HG03520 (cell line): ENCODE measurements at regions not wholly inside any gene's neighbourhood (a gene's known extent, or its start where the extent isn't known, plus 50 kb on each side); places are given as distances from the start of the nearest gene placed in this dataset.
"Not testable (repeated sequence)": the region's sequence is repeated elsewhere in the genome, so short reads cannot be mapped to it uniquely, and the experiment has no call there.

Experiments
- ATAC-seq: cut with Tn5 transposase; IDR thresholded peaks from one replicate; pipeline ENCODE4 v1.9.1; 2021; ENCODE audit warnings: mild to moderate bottlenecking, moderate library complexity; ENCODE audit not compliant: unreplicated experiment

DNA sequence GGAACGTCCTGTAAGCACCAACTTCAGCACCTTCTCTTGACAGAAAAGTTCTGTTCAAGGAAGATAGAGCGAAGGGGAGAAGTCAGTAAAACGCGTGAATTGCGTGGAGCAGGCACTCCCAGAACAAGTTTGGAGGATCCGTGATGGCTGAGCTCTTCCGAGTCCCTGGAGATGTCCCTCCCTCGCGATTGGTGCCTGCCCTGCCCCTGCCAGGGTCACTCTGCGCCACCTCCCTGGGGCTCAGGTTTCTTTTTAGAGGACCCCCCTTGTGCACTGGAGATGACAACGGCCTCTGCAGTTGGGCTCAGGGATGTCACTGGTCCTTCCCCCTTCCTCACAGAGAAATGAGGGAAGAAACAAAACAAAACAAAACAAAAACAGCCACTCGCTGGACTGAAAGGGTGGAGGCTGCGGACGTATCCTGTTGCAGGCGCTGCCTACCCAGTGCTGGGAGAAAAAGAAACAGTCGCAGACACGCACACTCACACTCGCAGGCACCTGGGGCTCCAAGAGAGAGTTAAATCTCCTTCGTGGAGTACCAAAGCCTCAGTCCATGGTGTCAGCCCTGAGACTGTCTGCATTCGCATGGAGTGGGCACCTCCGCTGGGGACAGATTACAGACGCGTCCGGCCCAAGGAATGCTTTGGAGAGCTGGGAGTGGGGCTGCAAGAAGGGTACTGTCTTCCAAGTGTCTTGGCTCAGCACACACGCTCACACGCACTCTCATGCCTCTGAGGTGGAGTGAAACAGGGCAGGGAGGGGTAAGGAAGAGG is 512.7 kb downstream of the SLCO4C1 start:
- ATAC-seq, result no peak

DNA sequence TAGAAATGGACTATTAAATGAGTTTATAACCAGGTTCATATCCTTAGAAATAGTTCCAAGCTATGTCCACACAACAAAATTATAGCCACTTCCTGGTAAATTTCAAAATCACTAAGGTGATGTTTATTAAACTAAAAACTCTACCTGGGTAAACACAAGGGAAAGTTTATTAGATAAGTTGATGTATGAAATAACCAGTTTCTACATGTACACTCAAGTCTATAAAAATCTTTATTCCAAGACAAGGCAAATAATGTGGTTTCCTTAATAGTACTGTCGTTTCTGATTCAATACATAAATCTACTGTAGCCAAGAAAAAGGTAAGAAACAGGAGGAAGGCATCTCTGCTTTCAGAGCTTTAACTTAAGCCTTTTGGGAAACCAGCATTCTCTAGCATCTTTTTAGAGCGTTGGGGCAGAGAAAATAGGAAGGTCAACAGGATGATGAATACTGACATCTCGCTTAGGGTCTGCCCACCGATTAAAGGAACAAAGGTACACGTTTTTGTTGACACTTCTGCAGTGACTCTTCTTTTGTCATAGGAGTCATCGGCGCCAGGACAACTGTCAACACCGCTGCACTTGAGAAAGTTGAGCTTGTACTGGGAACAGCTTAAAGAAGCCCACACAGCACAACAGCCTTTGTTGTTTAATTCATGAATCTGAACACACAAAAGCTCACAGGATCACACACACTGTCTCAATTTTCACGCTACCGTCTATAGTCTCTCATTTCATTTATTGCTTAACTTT is 513.6 kb downstream of the SLCO4C1 start:
- no peak for ATAC-seq

DNA sequence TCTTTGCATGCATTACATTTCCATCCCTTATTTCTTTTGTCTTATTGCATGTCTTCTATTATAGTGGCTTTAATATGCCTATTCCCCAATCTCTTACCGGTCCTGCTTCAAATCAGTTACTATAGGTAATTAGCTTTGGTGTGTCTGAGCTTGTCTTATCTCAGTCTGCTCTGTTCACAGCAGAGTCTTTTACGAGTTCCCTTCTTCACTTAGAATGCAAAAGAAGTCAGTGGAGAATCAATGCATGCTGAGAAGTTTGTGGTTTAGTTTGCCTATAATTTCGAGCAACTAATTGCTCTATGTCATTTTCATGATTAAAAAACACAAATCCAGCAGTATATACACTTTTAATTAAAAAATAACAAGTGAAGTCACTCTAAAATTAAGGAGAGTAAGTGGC is 545.0 kb downstream of the SLCO4C1 start:
- ATAC-seq, result no peak

DNA sequence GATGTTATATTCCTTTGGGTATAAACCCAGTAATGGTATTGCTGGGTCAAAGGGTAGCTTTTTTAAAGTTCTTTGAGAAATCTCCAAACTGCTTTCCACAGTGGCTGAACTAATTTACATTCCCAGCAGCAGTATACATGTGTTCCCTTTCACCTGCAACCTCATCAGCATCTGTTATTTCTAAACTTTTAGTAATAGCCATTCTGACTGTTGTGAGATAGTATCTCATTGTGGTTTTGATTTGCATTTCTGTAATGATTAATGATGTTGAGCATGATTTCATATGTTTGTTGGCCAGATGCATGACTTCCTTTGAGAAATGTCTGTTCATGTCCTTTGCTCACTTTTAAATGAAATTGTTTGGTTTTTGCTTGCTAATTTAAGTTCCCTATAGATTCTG is 553.1 kb downstream of the SLCO4C1 start:
- not testable (repeated sequence) for ATAC-seq

DNA sequence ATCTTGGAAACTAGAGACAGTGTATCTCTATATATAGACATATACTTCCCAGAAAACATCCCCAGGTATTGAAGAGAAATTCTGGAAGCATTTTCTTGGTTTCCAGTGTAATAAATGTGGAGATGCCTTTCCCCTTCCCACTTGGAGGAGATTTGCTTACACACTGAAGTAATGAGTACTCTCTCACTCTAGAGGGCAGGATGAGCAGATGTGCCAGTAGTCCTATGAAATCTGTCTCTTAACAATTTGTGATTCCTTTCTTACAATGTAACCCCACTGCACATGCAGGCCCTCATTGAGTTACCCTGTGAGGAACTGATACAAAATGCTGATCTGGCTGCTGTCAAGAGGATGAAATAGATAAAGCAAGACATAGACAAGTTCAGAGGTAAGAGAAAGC is 567.2 kb downstream of the SLCO4C1 start:
- ATAC-seq, result no peak

DNA sequence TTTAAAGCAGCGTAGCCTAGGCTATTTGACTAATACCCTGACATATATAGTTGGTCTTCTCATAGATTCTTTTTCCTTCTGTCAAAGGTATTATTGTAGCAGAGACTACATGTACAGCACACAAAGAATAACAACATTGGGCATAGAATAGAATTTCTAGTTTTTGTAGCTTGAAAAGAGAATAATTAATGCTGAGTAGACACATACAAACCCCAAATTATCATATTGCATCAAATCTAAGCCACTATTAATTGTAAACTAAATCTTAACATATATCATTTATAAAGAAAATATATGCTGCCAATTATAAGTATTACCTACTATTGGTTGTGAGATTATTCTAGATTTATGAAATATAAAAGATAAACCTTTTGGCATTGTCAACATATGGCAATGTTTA is 574.5 kb downstream of the SLCO4C1 start:
- no peak for ATAC-seq

DNA sequence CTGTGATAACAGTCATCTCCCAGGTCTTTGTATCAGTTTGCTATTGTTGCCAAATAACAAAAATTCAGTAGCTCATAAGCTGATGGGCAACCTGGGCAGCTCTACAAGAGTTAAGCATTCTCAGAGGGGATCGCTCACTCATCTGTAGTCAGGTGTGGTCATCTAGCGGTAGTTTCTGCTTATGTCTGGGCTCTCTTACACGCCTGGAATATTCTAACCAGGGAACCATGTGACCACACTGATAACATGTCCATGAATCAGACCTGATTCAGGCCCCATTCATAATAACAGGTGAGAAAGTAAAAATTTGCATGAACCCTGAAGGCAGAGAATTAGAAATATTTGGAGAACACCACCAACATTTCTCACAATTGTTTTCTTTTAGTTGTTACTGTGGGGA is 576.1 kb downstream of the SLCO4C1 start:
- ATAC-seq, result no peak

DNA sequence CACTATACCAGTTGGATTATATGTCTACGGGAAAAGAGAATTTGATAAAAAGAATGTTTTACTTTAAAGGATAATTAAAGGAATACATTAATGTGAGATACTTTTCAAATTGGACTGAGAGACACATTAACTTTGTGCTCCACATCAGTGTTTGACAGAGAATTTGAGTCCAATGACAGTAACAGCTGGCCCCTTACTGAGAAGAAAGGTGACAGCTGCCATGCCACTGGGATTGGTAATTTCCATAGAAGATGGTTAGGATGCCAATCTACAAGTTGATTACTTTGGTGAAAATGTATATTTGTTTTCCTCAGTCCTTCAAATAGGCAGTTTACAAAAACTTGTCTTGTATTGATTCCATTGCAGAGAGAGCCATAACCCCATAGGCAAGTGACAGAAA is 578.4 kb downstream of the SLCO4C1 start:
- ATAC-seq, result no peak

DNA sequence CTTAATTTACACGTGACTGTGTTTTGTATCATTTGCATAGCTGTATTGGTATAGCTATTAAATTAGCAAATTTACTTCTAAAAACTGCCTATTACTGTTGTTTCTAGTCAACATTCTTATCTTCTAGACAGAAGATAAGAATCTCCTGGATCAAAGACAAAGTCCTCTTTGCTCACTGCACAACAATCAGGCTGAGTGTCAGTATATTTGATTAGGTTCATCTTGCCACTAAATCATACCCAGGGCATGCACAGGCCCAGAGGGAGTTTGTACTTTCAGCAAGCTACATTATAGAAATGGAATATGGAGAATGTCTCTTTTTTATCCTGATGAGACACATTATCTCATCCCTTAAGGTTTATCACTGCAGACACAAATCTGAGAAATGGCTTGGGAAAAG is 579.1 kb downstream of the SLCO4C1 start:
- ATAC-seq, result no peak

DNA sequence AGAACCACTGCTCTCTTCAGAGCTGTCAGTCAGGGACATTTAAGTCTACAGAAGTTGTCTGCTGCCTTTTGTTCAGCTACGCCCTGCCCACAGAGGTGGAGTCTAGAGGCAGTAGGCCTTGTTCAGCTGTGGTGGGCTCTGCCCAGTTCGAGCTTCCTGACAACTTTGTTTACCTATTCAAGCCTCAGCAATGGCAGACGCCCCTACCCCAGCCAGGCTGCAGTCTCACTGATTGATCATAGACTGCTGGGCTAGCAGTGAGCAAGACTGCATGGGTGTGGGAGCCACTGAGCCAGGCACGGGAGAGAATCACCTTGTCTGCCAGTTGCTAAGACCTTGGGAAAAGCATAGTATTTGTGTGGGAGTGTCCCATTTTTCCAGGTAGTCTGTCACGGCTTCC is 580.3 kb downstream of the SLCO4C1 start:
- ATAC-seq, result not testable (repeated sequence)

DNA sequence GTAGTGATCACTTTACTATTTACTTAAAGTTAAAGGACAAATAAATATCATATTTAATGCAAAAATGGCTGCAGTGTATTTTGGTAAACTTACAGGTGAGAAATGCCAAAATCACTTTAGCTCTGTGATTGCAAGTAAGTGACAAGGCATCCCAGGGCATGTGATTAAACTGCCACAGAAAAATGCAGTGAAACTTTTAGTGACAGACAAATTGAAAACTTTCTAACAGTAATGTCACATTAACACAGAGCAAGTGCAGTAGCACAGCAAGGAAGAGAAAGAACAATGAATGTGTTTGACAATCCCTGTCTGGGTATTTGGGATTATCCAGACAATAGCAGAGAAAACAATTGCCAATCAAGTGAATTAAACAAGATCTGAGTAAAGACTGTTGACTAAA is 606.8 kb downstream of the SLCO4C1 start:
- ATAC-seq, result no peak

DNA sequence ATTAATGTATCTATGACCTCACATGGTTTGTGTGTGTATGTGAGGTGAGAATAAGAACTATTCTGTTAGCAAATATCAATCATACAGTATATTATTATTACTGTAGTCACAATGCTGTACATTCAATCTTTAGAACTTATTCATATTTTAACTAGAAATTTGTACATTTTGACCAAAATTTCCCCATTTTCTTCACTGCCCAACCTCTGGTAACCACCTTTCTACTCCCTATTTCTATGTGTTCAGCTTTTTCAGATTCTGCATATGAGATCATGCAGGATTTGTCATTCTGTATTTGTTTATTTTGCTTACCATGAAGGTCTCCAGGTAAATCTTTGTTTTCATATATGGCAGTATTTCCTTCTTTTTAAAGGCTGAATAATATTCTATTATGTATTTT is 607.9 kb downstream of the SLCO4C1 start:
- no peak for ATAC-seq

DNA sequence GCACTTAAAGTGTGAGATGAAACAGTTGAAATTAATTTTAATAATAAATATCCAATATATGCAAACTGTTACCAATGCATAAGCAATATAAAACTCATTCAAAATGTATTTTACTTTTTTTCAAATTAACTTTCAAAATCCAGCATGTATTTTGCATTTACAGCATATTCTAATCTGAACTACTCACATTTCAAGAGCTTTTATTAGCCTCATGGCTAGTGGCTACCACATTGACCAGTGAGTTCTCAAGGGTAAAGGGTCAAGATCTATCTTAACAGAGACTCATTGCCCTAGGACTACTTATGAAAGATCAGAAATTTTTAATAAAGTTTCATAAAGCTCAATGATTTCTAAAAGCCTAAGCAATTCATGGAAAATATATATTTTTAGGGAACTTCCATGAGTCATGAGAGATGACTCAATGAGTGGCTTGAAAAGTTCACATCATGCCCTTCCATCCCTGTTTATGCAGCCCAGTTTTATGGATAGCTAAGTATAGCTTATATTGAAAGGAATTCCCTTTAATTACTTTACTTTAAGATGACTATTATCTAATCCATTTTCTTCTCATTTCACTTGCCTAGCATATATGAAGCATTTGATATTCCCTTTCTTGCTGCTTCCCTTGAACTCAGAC is 608.6 kb downstream of the SLCO4C1 start:
- ATAC-seq, result no peak

DNA sequence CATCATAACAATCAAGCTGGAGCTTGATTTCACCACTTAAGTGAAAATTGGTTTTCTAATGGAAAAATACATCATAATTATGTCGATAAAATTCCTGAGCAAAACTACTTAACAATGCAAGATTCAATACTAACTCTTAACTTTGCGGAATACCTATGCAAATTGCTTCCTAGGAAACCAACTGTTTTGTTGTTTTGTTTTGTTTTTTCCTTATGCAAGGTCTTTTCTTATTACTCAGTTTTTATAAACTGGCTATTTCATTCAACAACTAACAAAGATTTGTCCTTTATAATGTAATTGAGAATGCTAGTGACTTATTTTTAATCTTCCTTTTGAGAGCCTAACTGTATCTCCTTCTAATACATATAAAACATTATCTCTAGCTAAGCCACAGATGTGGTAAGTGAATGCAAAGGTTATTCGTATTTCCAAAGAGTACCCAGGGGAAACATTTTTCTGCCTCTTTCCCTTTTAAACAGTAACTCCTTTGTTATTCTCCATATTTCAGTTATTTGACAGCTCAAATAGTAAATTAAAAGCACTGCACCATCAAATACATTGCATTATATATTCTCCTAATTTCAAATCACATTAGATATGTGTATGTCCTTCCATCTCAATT is 609.4 kb downstream of the SLCO4C1 start:
- ATAC-seq, result no peak

DNA sequence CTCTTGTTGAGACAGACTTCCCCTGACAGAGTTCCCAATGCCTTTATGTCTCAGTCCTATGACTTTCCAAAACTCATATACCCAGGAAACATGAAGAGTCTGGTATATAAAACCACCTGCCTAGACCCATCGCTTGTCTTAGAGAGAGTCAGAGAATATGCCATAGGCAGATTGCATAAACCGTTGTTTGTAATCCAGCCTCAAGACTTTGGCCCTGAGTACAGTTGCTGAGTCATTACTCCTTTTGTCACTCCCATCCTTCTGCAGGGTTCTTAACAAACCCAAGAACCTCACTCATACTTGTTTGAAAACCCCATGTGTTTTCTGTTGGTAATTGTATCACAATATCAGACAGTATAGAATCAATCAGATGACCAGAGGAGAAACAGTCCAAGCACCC is 616.3 kb downstream of the SLCO4C1 start:
- ATAC-seq, result no peak

DNA sequence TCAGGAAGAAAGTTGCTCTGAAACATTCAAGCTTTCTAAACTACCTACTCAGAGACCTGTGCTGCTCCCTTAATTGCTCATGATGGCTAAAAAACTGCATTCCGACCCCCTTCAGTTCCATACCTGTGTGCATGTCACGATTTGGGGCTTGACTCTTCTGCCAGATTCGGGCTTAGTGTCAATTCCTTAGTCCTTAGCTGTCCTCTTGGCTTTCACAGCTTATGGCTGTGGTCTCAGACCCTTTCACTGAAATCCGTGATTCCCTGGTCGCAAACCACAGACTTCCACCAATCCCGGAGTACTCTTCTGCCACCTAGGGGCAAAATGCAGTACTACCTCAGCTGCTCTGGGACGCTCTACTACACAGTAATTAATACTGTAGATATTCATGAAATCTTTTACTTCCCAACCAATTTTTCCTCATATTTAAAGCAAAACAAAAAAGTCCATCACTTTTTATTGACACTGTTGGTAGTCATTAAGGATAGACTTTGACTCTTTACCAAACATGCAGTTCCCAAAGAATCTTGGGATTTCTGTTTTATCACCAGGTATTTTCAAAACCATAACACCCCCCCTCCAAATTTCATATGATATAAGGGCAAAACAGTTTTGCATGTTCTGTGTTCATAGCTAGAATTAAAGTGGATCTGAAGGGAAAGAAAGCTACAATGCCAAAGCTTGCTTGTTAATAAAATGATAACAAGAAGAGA is 617.4 kb downstream of the SLCO4C1 start:
- ATAC-seq, result no peak

DNA sequence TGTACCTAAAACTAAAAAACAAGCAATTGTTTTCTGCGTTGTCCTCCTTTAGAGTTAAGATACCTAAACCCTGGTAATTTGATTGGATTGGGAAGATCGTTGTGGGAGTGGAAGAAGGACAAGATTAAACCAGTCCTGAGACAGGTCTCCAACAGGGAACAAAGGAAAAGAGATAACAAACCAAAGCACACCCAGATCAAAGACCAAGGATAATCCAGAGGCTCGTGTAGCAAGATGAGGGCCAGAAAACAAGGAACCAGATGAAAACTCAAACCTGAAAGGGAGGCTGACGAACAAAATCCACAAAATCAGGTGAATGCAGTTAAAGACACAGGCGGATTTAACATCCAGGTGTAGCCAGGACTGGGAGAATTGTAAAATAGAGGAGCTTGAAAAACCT is 618.1 kb downstream of the SLCO4C1 start:
- ATAC-seq, result no peak

DNA sequence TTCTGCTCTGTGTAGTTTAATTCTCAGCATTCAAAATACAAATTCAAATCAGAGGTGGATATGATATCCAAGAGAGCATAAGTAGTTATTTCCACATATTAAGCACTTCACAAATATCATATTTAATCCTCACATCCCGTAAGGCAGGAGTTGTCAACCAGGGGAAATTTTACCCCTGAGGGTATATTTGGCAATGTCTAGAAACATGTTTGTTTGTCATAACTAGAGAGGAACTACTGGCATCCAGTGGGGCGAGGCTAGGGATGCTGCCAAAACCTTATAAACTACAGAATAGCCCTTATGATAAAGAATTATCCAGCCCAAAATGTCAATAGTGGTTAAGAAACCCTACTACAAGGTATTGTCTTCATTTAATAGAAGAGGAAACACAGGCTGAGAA is 619.4 kb downstream of the SLCO4C1 start:
- ATAC-seq, result no peak

DNA sequence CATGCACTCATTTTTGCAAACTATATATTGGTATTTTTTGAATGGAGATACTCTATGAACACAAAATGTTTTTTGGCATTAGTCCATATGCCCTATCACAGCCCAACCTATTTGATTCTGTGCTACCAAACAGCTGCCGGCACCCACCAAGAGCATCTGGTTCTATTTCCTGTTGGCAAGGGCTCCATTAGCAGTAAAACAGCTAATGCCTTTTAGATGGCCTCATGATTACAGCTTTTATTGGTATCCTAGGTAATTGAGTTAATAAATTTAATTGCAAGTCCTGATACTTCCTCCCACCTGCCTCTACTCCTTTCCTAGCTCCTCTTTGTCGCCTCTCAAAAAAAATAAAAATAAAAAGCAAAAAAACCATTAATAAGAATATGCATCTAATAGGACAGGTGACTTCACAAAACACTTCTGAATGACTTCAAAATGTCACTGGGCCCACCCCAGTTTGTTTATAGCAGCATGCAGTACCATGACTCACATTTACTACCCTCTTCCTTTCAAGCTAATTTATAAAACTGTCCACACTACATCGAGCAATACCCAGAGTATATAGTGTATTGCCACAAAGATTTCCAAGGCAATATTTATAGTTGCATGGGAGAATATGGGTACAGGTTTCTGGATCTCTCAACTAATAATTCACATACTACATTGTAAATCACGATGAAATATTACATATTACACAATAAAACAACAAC is 620.4 kb downstream of the SLCO4C1 start:
- no peak for ATAC-seq

DNA sequence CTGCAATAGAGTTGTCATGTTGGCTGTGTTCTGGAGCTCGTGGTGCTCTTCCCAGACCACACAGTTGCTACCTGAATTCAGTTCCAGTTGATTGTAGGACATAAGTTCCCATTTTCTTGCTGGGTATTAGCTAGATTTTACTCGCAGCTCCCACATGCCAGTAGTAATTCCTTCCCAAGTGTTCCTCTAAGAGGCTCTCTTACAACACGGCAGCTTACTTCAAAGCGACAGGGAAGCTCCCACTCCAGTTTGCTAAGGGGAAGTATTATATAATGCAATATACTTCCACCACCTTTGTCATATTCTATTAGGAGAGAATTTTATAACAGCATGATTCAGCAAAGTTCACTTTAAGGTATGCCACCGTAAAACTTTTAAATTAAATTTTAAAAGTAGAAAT is 623.0 kb downstream of the SLCO4C1 start:
- ATAC-seq, result no peak
